Vagina (tissue), 2 donors: ENCODE measurements at regions not wholly inside any gene's neighbourhood (a gene's known extent, or its start where the extent isn't known, plus 50 kb on each side); places are given as distances from the start of the nearest gene placed in this dataset.
"Not testable (repeated sequence)": the region's sequence is repeated elsewhere in the genome, so short reads cannot be mapped to it uniquely, and the experiment has no call there.

Experiments used
- DNase-seq, 2 donors: peaks; one replicate each; pipeline ENCODE4 v3.0.0-alpha.2; 2017; ENCODE audit errors: extremely low spot score in 2 of 2
- H3K27ac ChIP-seq: fragments of 200-600 bp; sonication (generic); one replicate; pipeline ENCODE4 v1.5.1; 2019
- H3K27me3 ChIP-seq: fragments of 200-600 bp; sonication (generic); one replicate; pipeline ENCODE4 v1.5.1; 2019
- H3K36me3 ChIP-seq, 2 donors: fragments of 200-600 bp; sonication (generic); one replicate each; pipeline ENCODE4 v1.5.1; 2017 to 2019
- H3K4me1 ChIP-seq: fragments of 200-600 bp; sonication (generic); one replicate; pipeline ENCODE4 v1.5.1; 2019
- H3K4me3 ChIP-seq, 2 donors: fragments of 200-600 bp; sonication (generic); 1 replicate in 1 of 2; 2 replicates in 1 of 2; pipeline ENCODE4 v1.5.1; 2016 to 2019
- H3K9me3 ChIP-seq: fragments of 200-600 bp; sonication (generic); one replicate; pipeline ENCODE4 v1.5.1; 2019
- POLR2A ChIP-seq, 2 donors: fragments of 450-650 bp; IDR thresholded peaks; one replicate each; pipeline ENCODE4 v1.6.1; 2017; ENCODE audit warnings: antibody characterized with exemption in 2 of 2, mild to moderate bottlenecking in 2 of 2, moderate library complexity in 2 of 2
- POLR2AphosphoS5 ChIP-seq, 2 donors: sonication (generic); formaldehyde crosslinking; IDR thresholded peaks; one replicate each; pipeline ENCODE4 v1.9.0; 2017; ENCODE audit warnings: antibody characterized with exemption in 2 of 2, mild to moderate bottlenecking in 2 of 2, low read depth in 1 of 2; ENCODE audit not compliant: insufficient read depth in 1 of 2
- intact Hi-C: fragments of 100-400 bp; cut with DNase I; formaldehyde crosslinking; loops from one replicate; pipeline ENCODE4 v1.15.1; 2023
- TF ChIP-seq, protein P1 (sequence below), 3 experiments: fragments of 450-650 bp in 2 of 3; fragments of 200-600 bp in 1 of 3; sonication (generic) in 1 of 3; IDR thresholded peaks; one replicate each; pipeline ENCODE4 v1.5.1; 2017 to 2019; ENCODE audit warnings: antibody characterized with exemption in 3 of 3, mild to moderate bottlenecking in 2 of 3, moderate library complexity in 2 of 3

DNA sequence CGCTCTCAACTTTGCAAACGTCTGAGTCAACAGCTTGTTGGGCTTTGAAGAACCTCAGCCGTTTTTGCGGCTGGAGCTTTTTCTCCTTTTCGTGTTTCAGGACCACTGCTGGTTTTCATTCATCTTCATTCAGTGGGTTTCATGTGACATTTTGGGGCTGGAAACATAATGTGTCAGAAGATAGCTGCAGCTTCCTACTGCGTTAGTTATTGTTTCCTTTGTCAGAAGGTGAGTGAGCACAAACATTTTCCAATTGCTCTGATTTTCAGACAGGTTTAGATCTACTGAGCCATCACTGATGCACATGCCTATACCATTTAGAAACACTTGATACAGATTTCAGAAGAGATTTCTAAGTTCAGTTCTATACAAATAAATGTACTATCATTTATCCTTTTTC, 575.5 kb downstream of the TTLL7 start:
- H3K27ac ChIP-seq, H3K27me3 ChIP-seq, H3K9me3 ChIP-seq, intact Hi-C loops, H3K36me3 ChIP-seq, DNase-seq, H3K4me1 ChIP-seq, H3K4me3 ChIP-seq: not testable (repeated sequence)

DNA sequence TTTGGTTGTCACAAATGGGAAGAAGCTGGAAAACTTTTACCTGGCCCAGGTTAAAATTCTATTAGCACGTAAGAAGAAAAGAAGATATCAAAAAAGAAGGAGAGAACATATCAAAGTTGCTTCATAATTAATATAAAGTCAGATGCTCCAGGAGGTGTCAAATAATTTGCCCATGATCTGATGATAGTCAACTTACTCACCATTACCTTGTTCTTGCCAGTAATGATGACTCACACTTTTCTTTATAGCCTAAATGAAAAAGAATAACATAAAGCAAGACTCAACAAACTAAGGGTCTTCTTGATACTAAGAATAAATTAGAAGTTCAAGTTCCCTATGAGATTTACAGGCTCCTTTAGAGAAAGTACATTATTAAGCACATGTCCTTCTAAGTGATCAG, 580.4 kb downstream of the TTLL7 start:
- no peak overlapping the region for H3K4me3 ChIP-seq
- intact Hi-C loops, result no loop called here
- H3K4me1 ChIP-seq, result no peaks in the 10 kb centered on the region
- H3K27me3 ChIP-seq, result no peaks in the 10 kb centered on the region
- H3K9me3 ChIP-seq, result no peaks in the 10 kb centered on the region
- no peak for DNase-seq
- H3K27ac ChIP-seq, result no peak overlapping the region
- H3K36me3 ChIP-seq, result no peaks in the 10 kb centered on the region
- TF ChIP-seq POLR2A (IDR thresholded peaks at IDR 0.05) (no peak), POLR2AphosphoS5 (IDR thresholded peaks at IDR 0.05; ENCODE audit: insufficient read depth in 1 of 2, low read depth in 1 of 2) (no peak)
- TF ChIP-seq, protein P1, sequence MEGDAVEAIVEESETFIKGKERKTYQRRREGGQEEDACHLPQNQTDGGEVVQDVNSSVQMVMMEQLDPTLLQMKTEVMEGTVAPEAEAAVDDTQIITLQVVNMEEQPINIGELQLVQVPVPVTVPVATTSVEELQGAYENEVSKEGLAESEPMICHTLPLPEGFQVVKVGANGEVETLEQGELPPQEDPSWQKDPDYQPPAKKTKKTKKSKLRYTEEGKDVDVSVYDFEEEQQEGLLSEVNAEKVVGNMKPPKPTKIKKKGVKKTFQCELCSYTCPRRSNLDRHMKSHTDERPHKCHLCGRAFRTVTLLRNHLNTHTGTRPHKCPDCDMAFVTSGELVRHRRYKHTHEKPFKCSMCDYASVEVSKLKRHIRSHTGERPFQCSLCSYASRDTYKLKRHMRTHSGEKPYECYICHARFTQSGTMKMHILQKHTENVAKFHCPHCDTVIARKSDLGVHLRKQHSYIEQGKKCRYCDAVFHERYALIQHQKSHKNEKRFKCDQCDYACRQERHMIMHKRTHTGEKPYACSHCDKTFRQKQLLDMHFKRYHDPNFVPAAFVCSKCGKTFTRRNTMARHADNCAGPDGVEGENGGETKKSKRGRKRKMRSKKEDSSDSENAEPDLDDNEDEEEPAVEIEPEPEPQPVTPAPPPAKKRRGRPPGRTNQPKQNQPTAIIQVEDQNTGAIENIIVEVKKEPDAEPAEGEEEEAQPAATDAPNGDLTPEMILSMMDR (IDR thresholded peaks at IDR 0.05), result no peak

DNA sequence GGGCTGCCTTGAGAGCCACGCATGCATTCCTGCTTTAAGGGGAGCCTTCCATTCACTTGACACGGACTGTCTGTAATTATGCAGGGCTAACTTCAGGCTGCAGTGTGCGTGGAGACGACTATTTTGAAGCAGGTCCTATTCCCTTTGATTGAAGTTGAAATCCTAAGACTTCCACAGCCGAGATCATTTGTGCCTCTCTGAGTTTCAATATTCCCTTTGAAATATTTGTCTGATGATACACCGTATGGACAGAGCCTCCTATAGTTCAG, 585.2 kb downstream of the TTLL7 start:
- H3K27me3 ChIP-seq, H3K4me1 ChIP-seq, H3K9me3 ChIP-seq, intact Hi-C loops, H3K4me3 ChIP-seq, H3K36me3 ChIP-seq, H3K27ac ChIP-seq, DNase-seq: not testable (repeated sequence)

DNA sequence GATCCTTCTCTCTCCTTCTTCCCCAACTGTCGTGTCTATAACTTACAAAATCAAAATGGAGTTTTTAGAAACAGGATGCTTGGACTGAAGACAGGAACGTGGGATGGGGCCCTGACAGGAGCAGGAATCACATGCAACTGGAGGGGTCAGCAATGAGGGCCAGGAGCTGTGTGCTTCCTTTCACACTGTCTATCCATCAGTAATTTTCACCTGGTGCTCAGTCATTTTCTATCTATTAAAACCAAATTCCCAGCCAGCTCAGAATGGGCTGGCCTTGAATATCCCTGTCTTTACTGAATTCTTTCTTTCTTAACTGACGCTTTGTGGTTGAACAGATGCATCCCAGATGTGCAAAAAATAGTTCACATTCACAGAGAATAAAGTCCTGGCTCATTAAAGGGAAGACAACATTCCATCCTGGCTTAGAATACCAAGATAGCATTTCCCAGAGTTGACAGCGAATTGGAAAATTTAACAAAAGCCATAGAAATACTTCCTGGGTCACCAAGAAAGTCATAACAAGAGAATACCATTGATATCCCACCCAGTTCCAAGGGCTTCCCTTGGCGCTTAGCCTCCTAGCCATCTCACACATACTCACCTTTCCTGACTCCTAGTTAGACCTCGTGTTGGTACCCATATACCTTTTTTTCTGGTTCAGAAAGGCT, 588.1 kb downstream of the TTLL7 start:
- H3K4me1 ChIP-seq, H3K9me3 ChIP-seq, H3K36me3 ChIP-seq, H3K27ac ChIP-seq, DNase-seq, H3K4me3 ChIP-seq, intact Hi-C loops, H3K27me3 ChIP-seq: not testable (repeated sequence)

DNA sequence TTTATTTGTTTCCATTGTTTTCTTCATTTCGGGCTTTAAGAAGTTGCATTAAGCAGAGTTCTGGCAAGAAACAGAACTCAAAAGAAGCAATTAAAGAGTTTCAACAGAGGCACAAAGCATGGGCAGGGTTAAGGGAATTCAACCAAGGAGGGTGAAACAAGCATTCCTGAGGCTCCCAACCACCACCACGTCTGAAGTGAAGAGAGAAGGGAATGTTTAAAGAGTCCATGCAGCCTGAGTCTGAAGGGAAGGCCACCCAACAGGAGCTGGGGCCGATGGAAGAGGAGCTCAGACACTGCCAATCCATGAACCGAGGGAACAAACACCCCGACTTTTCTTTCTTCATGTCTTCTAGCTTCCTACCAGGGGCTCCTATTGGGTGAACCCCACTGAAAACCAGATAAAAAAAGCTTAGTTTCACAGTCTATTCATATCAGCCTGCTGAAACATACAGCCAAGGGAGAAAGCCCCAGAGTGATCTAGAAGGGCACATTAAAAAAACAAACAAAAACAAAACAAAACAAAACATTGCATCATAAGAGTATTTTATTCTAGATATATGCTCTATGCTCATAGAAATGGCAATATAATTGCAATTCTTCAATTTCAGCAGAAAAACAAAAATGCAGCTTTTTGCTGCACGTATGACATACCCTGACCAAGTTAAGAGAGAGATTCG, 592.1 kb downstream of the TTLL7 start:
- not testable (repeated sequence) for H3K9me3 ChIP-seq

DNA sequence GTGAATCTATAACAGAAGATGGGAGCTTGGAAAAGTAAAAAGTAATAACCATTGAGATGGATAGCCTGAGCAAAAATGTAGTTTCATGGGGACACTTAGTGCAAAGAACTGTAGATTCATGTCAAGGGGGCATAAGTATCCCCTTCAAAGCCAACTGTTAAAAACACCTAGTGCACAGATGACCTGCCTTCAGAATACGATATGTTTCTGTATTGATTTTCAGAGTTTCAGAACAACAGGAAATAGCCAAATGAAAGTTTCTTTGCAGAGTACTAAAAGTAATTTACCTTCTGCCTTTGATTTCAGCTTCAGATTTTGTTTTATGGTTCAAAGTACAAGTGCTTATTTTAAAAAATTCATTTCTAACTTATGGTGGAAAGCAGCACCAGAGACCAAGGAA, 593.1 kb downstream of the TTLL7 start:
- H3K9me3 ChIP-seq, intact Hi-C loops, H3K4me1 ChIP-seq, H3K4me3 ChIP-seq, H3K27ac ChIP-seq, H3K36me3 ChIP-seq, H3K27me3 ChIP-seq, DNase-seq: not testable (repeated sequence)

More for the DNA sequence above, 592.1 kb downstream of the TTLL7 start:
- H3K27me3 ChIP-seq, intact Hi-C loops, H3K36me3 ChIP-seq, H3K27ac ChIP-seq, H3K4me3 ChIP-seq, H3K4me1 ChIP-seq, DNase-seq: not testable (repeated sequence)

DNA sequence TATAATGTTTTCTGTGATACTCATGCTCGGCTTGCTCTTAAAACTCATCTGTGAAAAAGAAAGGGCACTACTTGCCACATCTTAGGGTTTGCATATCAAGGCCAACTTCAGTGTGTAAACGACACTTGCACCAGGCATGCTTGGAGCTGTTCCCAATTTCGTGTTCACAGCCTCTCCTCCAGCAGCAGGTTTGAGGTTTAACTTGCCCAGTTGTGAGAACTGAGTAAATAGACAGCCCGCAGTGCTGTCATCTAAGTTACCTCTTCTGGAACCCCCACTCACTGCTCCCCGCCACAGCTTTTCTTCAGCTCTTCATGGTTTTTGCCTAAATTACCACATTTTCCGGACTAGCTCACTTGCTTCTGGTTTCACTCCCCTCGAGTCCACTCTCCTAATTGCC, 595.4 kb downstream of the TTLL7 start:
- H3K36me3 ChIP-seq, H3K27ac ChIP-seq, H3K4me3 ChIP-seq, H3K4me1 ChIP-seq, H3K27me3 ChIP-seq, H3K9me3 ChIP-seq, intact Hi-C loops, DNase-seq: not testable (repeated sequence)

DNA sequence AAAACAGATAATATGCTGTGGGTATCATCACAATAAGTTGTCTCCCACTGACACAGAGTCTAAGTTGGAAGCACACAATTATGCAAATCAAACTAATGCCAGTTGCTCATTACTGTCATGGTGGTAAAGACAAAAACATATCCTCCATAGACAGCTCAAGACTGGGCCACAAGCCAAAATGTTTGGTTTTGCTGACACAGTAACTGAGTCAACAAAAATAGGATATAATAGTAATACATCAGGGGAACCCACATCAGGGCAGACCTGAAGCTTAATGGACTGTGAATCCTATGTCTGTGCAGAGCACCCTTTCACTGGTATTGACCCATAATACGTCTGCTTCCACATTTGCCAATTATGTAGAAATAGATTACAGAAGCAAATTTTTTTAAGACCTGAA, 597.8 kb downstream of the TTLL7 start:
- intact Hi-C loops, H3K27ac ChIP-seq, H3K27me3 ChIP-seq, H3K9me3 ChIP-seq, H3K4me3 ChIP-seq, DNase-seq, H3K4me1 ChIP-seq, H3K36me3 ChIP-seq: not testable (repeated sequence)

DNA sequence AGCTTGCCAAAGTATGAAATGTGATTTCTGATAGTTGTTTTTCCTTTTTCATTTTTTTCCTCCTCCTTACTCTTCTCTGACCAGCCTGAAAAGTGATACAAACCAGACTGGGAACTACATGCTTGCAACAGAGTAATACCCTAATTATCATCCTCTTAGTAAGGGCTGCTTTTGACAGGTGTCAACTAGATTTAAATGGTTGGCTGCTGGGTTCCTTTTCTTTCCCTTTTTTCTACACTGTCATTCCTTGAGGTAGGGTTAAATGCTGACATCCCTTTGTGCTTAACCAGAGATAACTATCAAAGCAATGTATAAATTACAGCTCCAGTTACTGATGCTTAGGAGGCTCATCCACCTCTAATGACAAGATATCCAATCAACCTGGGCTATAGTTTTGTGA, 598.8 kb downstream of the TTLL7 start:
- H3K9me3 ChIP-seq, DNase-seq, H3K36me3 ChIP-seq, intact Hi-C loops, H3K4me3 ChIP-seq, H3K27ac ChIP-seq, H3K4me1 ChIP-seq, H3K27me3 ChIP-seq: not testable (repeated sequence)

DNA sequence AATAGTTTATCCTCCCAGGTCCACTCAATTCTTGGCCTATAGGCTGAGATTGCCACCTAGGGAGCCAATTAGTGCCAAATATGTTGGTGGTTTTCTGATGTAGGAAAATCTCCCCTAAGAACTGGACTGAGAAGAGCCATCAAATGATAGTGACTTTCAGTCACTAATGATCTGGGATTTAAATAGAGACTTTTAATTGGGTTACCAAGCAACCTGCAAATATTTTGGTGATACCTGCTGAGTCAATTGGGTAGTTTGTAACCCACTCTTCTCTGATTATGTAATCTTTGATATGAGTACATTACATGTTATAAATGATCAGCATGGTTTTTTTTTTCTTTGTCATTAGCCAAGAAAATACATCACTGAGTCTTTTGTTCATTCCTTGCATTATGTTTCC, 600.8 kb downstream of the TTLL7 start:
- H3K9me3 ChIP-seq, H3K4me1 ChIP-seq, H3K27me3 ChIP-seq, DNase-seq, H3K27ac ChIP-seq, H3K36me3 ChIP-seq, H3K4me3 ChIP-seq, intact Hi-C loops: not testable (repeated sequence)

DNA sequence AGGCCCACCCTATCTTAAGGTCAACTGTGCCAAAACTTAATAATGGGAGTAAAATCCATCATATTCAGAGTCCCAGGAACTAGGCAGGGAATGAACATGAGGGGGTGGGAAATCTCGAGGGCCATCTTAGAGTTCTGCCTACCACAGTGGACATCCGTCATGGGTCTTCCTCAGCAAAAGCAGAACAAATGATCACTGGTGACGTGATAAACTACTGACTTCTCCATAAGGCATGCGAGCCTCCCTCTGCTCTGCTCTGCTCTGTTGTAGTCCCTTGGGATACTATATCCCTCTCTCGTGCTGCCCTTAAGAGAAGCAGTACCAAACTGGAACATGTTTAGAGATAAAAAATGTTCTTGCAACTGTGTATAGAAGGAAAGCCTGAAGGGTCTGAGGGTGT, 603.8 kb downstream of the TTLL7 start:
- H3K27me3 ChIP-seq, H3K4me1 ChIP-seq, H3K9me3 ChIP-seq, H3K36me3 ChIP-seq, H3K4me3 ChIP-seq, DNase-seq, H3K27ac ChIP-seq, intact Hi-C loops: not testable (repeated sequence)

DNA sequence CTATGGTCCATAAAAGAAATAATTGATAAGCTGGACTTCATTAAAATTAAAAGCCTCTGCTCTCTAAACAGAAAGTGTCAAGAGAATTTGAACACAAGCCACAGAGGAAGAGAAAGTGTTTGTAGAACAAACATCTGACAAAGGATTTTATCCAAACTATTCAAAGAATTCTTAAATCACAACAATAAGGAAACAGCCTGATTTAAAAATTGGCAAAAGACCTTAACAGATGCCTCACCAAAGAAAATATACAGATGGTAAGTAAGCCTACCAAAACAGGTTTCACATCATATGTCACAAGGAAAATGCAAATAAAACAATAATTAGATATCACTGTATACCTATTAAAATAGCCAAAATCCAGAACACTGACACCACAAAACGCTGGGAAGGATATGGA, 612.0 kb downstream of the TTLL7 start:
- H3K9me3 ChIP-seq, H3K4me3 ChIP-seq, H3K4me1 ChIP-seq, intact Hi-C loops, H3K27ac ChIP-seq, H3K36me3 ChIP-seq, H3K27me3 ChIP-seq, DNase-seq: not testable (repeated sequence)

DNA sequence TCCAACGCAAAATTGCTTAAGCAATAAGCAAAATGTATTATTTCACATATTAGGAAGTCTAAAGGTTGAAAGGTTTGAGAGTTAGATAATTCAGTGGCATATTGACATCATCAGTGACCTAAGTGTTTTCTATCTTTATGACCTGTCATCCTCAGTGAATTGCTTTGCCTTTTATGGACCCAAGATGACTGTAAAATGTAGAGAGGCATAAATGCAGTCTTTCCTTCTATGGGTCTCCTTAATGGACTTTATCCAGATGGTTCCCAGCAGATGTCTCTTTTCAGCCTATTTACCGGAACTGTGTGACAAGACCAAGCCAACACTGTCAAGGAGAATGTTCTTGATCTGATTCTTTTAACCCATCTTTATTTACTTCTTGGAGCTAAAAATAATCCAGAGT, 615.8 kb downstream of the TTLL7 start:
- H3K4me1 ChIP-seq, H3K36me3 ChIP-seq, H3K27me3 ChIP-seq, DNase-seq, H3K4me3 ChIP-seq, intact Hi-C loops, H3K9me3 ChIP-seq, H3K27ac ChIP-seq: not testable (repeated sequence)
